ENCODE measurements at regions not wholly inside any gene's neighbourhood (a gene's known extent, or its start where the extent isn't known, plus 50 kb on each side); places are given as distances from the start of the nearest gene placed in this dataset.

GRCh38 chr15:36254426-36254825 lies 325.0 kb upstream of the CDIN1 start:
- TF ChIP-seq EZH2 (IDR thresholded peaks at IDR 0.05) (no peak), CTCF (IDR thresholded peaks at IDR 0.05) (no peak), EZH2phosphoT487 (IDR thresholded peaks at IDR 0.05) (no peak)

Measured in neural progenitor cell (in vitro differentiated cells).